GM12878 (cell line): ENCODE measurements at regions not wholly inside any gene's neighbourhood (a gene's known extent, or its start where the extent isn't known, plus 50 kb on each side); places are given as distances from the start of the nearest gene placed in this dataset.

Experiments
- ATAC-seq: fragments of 200-7000 bp; cut with Tn5 transposase; 3 replicates; pipeline ENCODE4 v1.9.1; 2020; ENCODE audit warnings: mild to moderate bottlenecking, moderate library complexity
- BruUV-seq: library from RNA; stranded (reverse); fragments of 400-500 nt; replicated peaks from 2 replicates; lab custom pipeline; 2021; lab: Mats Ljungman, UMichigan
- CTCF ChIA-PET: fragments of 300-600 bp; sonication (Branson Sonifier 250); formaldehyde crosslinking; extraction: SDS; loops from one replicate; lab custom pipeline; 2021; ENCODE audit warnings: inconsistent platforms; lab: Yijun Ruan, JAX
- POLR2A ChIA-PET: fragments of 350-600 bp; formaldehyde crosslinking; extraction: SDS; loops from one replicate; lab custom pipeline; 2021; ENCODE audit warnings: inconsistent platforms; lab: Charles Lee
- RAD21 ChIA-PET: fragments of 300-600 bp; sonication (Branson Sonifier 250); formaldehyde crosslinking; loops from one replicate; lab custom pipeline; 2023; ENCODE audit warnings: antibody characterized with exemption; ENCODE audit not compliant: unreplicated experiment; lab: Charles Lee
- SMC1A ChIA-PET: fragments of 300-600 bp; sonication (Branson Sonifier 250); formaldehyde crosslinking; loops from one replicate; lab custom pipeline; 2023; ENCODE audit not compliant: unreplicated experiment, uncharacterized antibody; lab: Charles Lee
- DNase-seq: peaks from one replicate; pipeline ENCODE4 v3.0.0-alpha.2; 2011; ENCODE audit warnings: low read depth, low spot score
- FAIRE-seq: peaks from 3 replicates; lab custom pipeline; 2011; peaks lifted over from hg19 to GRCh38; lab: Jason Lieb, UNC
- H2AFZ ChIP-seq: 2 replicates; pipeline ENCODE4 v1.6.0; 2011; ENCODE audit warnings: low read depth, low read length, control low read depth; ENCODE audit not compliant: control insufficient read depth
- H3K27ac ChIP-seq: 2 replicates; pipeline ENCODE4 v1.5.1; 2011; ENCODE audit warnings: control low read depth; ENCODE audit not compliant: control insufficient read depth, insufficient read depth
- H3K27me3 ChIP-seq, 2 experiments: replicated peaks in 1 of 2; 2 replicates each; pipeline versions ENCODE4 v1.6.0 to v1.6.1; 2011; ENCODE audit warnings: low read length in 1 of 2; ENCODE audit not compliant: control insufficient read depth in 2 of 2, insufficient read depth in 2 of 2
- H3K36me3 ChIP-seq, 2 experiments: 2 replicates each; pipeline ENCODE4 v1.5.1; 2011; ENCODE audit warnings: low read length in 1 of 2; ENCODE audit not compliant: control insufficient read depth in 2 of 2, insufficient read depth in 2 of 2
- H3K4me1 ChIP-seq: 2 replicates; pipeline ENCODE4 v1.6.1; 2011; ENCODE audit warnings: mild to moderate bottlenecking, low read length, moderate library complexity, mixed read lengths; ENCODE audit not compliant: control insufficient read depth, insufficient read depth
- H3K4me2 ChIP-seq: 2 replicates; pipeline ENCODE4 v1.6.0; 2011; ENCODE audit warnings: control low read depth; ENCODE audit not compliant: control insufficient read depth, insufficient read depth
- H3K4me3 ChIP-seq: fragments of 200-600 bp; sonication (generic); 2 replicates; pipeline ENCODE4 v1.5.1; 2016
- H3K79me2 ChIP-seq: 2 replicates; pipeline ENCODE4 v1.6.0; 2011; ENCODE audit warnings: low read length; ENCODE audit not compliant: control insufficient read depth, insufficient read depth
- H3K9ac ChIP-seq: 2 replicates; pipeline ENCODE4 v1.8.0; 2011; ENCODE audit warnings: low read length, control low read depth, mixed read lengths; ENCODE audit not compliant: control insufficient read depth, insufficient read depth
- H3K9me3 ChIP-seq: replicated peaks from 3 replicates; pipeline ENCODE4 v1.5.1; 2011; ENCODE audit warnings: mild to moderate bottlenecking, low read length; ENCODE audit not compliant: control insufficient read depth, insufficient read depth
- H4K20me1 ChIP-seq: 2 replicates; pipeline ENCODE4 v1.6.0; 2011; ENCODE audit not compliant: control insufficient read depth, insufficient read depth
- CEBPZ ChIP-seq: fragments of 150-350 bp; IDR thresholded peaks from 2 replicates; pipeline ENCODE4 v1.6.1; 2016; ENCODE audit warnings: low read depth, low read length
- ESRRA ChIP-seq: IDR thresholded peaks from 2 replicates; pipeline ENCODE4 v1.6.1; 2012; ENCODE audit warnings: mild to moderate bottlenecking, low read length, improper control_type of control experiment
- HCFC1 ChIP-seq: fragments of 150-350 bp; IDR thresholded peaks from 2 replicates; pipeline ENCODE4 v1.6.1; 2014; ENCODE audit warnings: low read length
- HDAC6 ChIP-seq: fragments of 200-600 bp; sonication (generic); IDR thresholded peaks from one replicate; pipeline ENCODE4 v1.8.0; 2017; ENCODE audit warnings: antibody characterized with exemption; ENCODE audit not compliant: unreplicated experiment
- IKZF1 ChIP-seq: fragments of 450-650 bp; conservative IDR thresholded peaks from 2 replicates; pipeline ENCODE4 v1.6.1; 2017; ENCODE audit warnings: antibody characterized with exemption, mild to moderate bottlenecking
- MEF2A ChIP-seq: IDR thresholded peaks from 2 replicates; pipeline ENCODE4 v1.6.1; 2011; ENCODE audit warnings: low read depth, mild to moderate bottlenecking, low read length, moderate library complexity; ENCODE audit not compliant: insufficient read depth
- MYB ChIP-seq: fragments of 150-350 bp; IDR thresholded peaks from 2 replicates; pipeline ENCODE4 v1.6.1; 2014; ENCODE audit warnings: mild to moderate bottlenecking, low read depth, low read length, borderline replicate concordance
- PKNOX1 ChIP-seq: fragments of 450-650 bp; IDR thresholded peaks from 2 replicates; pipeline ENCODE4 v1.6.1; 2016; ENCODE audit warnings: mild to moderate bottlenecking
- SIX5 ChIP-seq: IDR thresholded peaks from 2 replicates; pipeline ENCODE4 v1.6.1; 2011; ENCODE audit warnings: mild to moderate bottlenecking, low read depth, low read length, moderate library complexity; ENCODE audit not compliant: severe bottlenecking
- STAT1 ChIP-seq: fragments of 450-650 bp; conservative IDR thresholded peaks from 2 replicates; pipeline ENCODE4 v1.6.1; 2014; ENCODE audit warnings: antibody characterized with exemption, mild to moderate bottlenecking
- TCF7 ChIP-seq: IDR thresholded peaks from 2 replicates; pipeline ENCODE4 v1.6.1; 2014; ENCODE audit warnings: antibody characterized with exemption, borderline replicate concordance
- ZBED1 ChIP-seq: IDR thresholded peaks from 2 replicates; pipeline ENCODE4 v1.6.1; 2016; ENCODE audit warnings: borderline replicate concordance
- WGBS: methylation state at CpG from one replicate; pipeline ENCODE4 v1.1.6; 2016; ENCODE audit warnings: low lambda C conversion rate; ENCODE audit not compliant: insufficient replicate concordance, insufficient coverage; ENCODE audit errors: missing lambda C conversion rate; 5-methylcytosine and 5-hydroxymethylcytosine counted together
- in situ Hi-C: fragments of 300-500 bp; cut with MboI; formaldehyde crosslinking; loops from 9 replicates; pipeline ENCODE4 v1.14.3; 2018; ENCODE audit warnings: mixed read lengths
- intact Hi-C: fragments of 100-400 bp; cut with micrococcal nuclease; formaldehyde crosslinking; loops from one replicate; pipeline ENCODE4 v1.14.2; 2022; ENCODE audit not compliant: unreplicated experiment

GRCh38 chr4:117949621-117950020, 84.7 kb upstream of the NDST3 start:
- POLR2A ChIA-PET, result no interaction called here
- Histone ChIP-seq H3K79me2 (no peaks in the 10 kb centered on the region), H3K4me2 (no peak overlapping the region), H3K27ac (no peak overlapping the region), H3K4me3 (no peak overlapping the region), H3K36me3 (no peaks in the 10 kb centered on the region), H3K9me3 (no peaks in the 10 kb centered on the region), H3K9ac (no peak overlapping the region), H2AFZ (no peak overlapping the region), H4K20me1 (no peaks in the 10 kb centered on the region), H3K27me3 (no peaks in the 10 kb centered on the region), H3K4me1 (no peaks in the 10 kb centered on the region)
- SMC1A ChIA-PET, result no interaction called here
- no peak for DNase-seq
- WGBS, result 0% methylated on average over 3 of the region's 3 CpGs
- no peak for ATAC-seq
- in situ Hi-C loops (no loop called here), intact Hi-C loops (no loop called here)
- no peak for TF ChIP-seq TCF7
- no peak for TF ChIP-seq HCFC1
- no peak for TF ChIP-seq ZBED1
- RAD21 ChIA-PET, result no interaction called here
- no peak for FAIRE-seq
- CTCF ChIA-PET, result no interaction called here
- no TSS peak for BruUV-seq

GRCh38 chr4:117957571-117957970, 76.7 kb upstream of the NDST3 start:
- H3K27me3 ChIP-seq, result no peaks in the 10 kb centered on the region
- in situ Hi-C loops (no loop called here), intact Hi-C loops (no loop called here)
- TF ChIP-seq IKZF1 (no peak), PKNOX1 (no peak), TCF7 (no peak), ESRRA (no peak), MEF2A (no peak), STAT1 (no peak), HDAC6 (no peak), CEBPZ (no peak), SIX5 (no peak), MYB (no peak)
- no peak for ATAC-seq
- no peaks in the 10 kb centered on the region for H3K79me2 ChIP-seq
- CTCF ChIA-PET, result no interaction called here
- H3K9ac ChIP-seq, result no peak overlapping the region
- no peaks in the 10 kb centered on the region for H3K4me1 ChIP-seq
- H3K27ac ChIP-seq, result no peak overlapping the region
- no peak for DNase-seq
- H4K20me1 ChIP-seq, result no peaks in the 10 kb centered on the region
- no peaks in the 10 kb centered on the region for H3K36me3 ChIP-seq
- FAIRE-seq, result no peak
- RAD21 ChIA-PET, result no interaction called here
- POLR2A ChIA-PET, result interaction anchor here (0.6 kb wide), 1 partner anchor 14 kb away, joined by 3 read pairs; no protein-coding TSS in a partner anchor
- SMC1A ChIA-PET, result no interaction called here
- no peak overlapping the region for H3K4me2 ChIP-seq
- BruUV-seq, result no TSS peak
- no peak overlapping the region for H2AFZ ChIP-seq
- no peaks in the 10 kb centered on the region for H3K9me3 ChIP-seq
- H3K4me3 ChIP-seq, result no peak overlapping the region
